Astrocyte of the spinal cord (primary cell): ENCODE measurements at regions not wholly inside any gene's neighbourhood (a gene's known extent, or its start where the extent isn't known, plus 50 kb on each side); places are given as distances from the start of the nearest gene placed in this dataset.
"Not testable (repeated sequence)": the region's sequence is repeated elsewhere in the genome, so short reads cannot be mapped to it uniquely, and the experiment has no call there.

Experiments used
- DNase-seq: peaks from one replicate; pipeline ENCODE4 v3.0.0; 2011; ENCODE audit warnings: low read depth, low spot score
- H3K4me3 ChIP-seq: 2 replicates; pipeline ENCODE4 v1.5.1; 2011; ENCODE audit warnings: low read depth, mild to moderate bottlenecking, low read length, moderate library complexity
- CTCF ChIP-seq: IDR thresholded peaks from 2 replicates; pipeline ENCODE4 v1.5.1; 2012; ENCODE audit warnings: low read depth, mild to moderate bottlenecking, low read length, inconsistent platforms
- in situ Hi-C: cut with HindIII; loops from 2 replicates; pipeline ENCODE4 v1.10.0; 2017; ENCODE audit warnings: low sequenced_read_pairs

DNA sequence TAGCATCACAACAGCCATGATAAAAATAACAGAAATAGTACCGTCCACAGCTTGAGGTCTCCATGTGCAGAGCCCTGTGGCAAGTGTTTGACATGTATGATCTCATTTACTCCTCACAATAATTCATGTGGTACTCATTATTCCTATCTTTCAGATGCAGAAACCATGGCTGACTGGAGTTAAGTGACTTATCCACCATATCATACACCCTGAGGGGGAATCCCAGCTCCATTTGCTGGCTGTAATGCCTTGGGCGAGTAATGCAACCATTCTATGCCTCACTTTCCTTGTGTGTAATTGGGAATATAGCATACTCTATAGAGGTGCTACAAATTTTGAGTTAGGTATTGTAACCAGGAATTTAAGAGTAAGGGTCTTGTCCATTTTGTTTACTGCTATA, 347.0 kb upstream of the CLINT1 start:
- no peak for DNase-seq
- no peak overlapping the region for H3K4me3 ChIP-seq
- in situ Hi-C loops = no loop called here
- no peak for TF ChIP-seq CTCF

DNA sequence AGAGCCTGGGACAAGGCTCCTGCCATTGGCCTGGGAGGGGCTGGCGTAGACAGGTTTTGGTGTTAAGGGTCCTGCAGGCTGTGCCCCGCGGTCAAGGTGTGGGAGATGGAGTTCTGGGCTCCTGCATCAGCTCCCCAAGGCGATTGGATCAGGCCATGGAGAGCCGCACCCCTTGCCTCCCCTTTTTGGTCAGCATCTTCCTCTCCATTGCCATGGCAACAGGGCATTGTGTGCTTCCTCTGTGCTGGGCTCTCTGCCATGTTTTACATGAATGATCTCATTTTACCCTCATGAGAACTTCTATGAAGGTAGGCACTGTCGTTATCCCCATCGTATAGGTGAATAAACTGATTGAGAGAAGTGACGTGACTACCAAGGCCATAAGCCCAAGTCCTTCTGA, 344.3 kb upstream of the CLINT1 start:
- no peak overlapping the region for H3K4me3 ChIP-seq
- no peak for TF ChIP-seq CTCF
- in situ Hi-C loops = no loop called here
- DNase-seq = no peak

GRCh38 chr5:158202801-158203200, 343.9 kb upstream of the CLINT1 start:
- DNase-seq = no peak
- H3K4me3 ChIP-seq = no peak overlapping the region
- no peak for TF ChIP-seq CTCF
- in situ Hi-C loops = no loop called here

DNA sequence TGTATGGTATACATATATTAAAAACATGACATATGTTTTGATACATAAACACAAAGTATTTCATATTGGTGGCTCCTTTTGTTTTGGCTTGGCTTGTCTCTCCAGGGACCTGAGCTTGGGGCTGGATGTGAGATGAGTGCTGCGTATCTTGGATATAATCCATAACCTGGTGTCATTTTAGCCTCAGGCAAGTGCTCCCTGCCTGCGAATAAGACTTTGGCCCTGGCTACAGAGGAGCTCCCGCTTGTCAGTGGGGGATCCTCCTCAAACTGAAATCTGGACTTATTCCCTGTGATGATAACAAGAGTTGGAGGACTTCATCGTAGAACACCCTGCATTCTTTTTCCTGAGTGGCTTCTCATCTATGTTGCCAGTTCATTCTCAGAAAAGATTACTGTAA, 341.7 kb upstream of the CLINT1 start:
- TF ChIP-seq CTCF = no peak
- peak; percentile 8 for DNase-seq
- in situ Hi-C loops = no loop called here
- no peak overlapping the region for H3K4me3 ChIP-seq

DNA sequence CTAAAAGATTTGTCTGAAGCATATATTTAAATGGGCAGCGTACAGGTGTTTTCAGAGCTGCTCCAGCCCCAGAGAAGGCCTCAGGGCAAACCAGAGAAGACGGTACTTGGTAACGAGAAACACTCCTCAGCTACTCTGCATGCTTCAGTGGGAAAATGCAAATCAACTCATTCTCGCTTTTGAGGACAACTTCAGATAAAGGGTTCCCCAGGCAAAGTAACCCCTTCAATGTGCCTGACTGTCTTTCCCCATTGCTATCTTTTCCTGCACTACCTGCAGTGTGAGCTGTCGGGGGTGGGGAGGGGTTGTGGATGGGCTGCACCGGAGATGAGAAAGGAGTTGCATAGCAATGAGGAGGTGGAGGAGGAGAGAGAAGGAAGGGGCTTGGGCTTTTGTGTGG, 339.7 kb upstream of the CLINT1 start:
- no peak for TF ChIP-seq CTCF
- no peak for DNase-seq
- in situ Hi-C loops = no loop called here
- H3K4me3 ChIP-seq = no peak overlapping the region

DNA sequence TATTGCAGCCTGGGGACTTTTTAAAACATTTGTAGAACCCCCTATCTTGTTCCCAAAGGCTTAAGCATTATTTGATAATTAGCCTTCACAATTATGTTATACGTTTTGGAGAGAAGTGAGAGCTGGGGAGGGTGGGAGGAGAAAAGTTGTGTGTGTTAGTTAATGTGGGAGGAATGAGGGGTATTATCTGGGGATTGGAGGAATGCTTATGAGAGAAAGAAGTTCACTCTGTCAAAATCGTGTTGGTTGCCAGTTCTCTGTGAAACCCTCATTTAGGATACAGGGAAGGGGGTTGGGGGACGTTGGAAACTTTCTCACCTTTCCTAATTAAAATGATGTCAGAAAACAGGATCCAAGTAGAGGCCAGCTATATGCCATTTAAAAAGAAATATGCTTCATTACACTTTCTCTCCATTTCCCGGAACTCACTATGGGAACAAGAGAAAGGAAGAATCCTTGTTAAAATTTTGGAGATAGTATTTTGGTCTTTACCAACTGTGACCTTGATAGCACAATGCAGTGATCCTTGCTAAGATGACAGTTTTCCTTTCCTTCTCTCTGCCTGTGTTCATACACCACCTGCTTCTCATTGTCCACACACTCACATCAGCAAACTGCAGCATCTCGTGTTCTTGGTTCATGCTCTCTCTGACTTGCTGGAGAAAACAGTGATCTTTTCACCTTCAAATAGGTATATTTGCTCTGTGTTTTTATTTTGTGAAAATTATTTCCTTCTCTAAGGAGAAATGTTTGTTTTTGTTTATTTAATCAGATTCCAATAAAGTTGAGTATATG, 336.7 kb upstream of the CLINT1 start:
- in situ Hi-C loops = no loop called here
- no peak overlapping the region for H3K4me3 ChIP-seq
- no peak for DNase-seq
- no peak for TF ChIP-seq CTCF

- H3K4me3 ChIP-seq = no peak overlapping the region
- in situ Hi-C loops = no loop called here
- DNase-seq = no peak
- TF ChIP-seq CTCF = no peak
Observed at GRCh38 chr5:158194561-158194976, 335.6 kb upstream of the CLINT1 start.

DNA sequence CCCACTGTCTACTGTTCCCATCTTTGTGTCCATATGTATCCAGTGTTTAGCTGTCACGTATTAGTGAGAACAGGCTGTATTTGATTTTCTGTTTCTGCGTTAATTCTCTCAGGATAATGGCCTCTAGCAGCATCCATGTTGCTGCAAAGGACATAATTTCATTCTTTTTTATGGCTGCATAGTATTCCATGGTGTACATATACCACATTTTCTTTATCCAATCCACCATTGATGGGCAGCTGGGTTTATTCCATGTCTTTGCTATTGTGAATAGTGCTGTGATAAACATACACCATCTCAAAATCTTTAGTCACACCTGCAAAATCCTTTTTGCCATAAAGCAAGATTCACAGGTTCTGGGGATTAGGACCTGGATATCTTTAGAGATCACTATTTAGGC, 334.4 kb upstream of the CLINT1 start:
- DNase-seq, in situ Hi-C loops, H3K4me3 ChIP-seq: not testable (repeated sequence)
